Liver (tissue), 8 donors: ENCODE measurements at regions not wholly inside any gene's neighbourhood (a gene's known extent, or its start where the extent isn't known, plus 50 kb on each side); places are given as distances from the start of the nearest gene placed in this dataset.
A peak's percentile ranks its signal among the peaks of the same experiment; 100 is the strongest.

Experiments
- DNase-seq: peaks from one replicate; pipeline ENCODE4 v3.0.0-alpha.2; 2017; ENCODE audit warnings: low spot score
- H3K27ac ChIP-seq, 2 donors: one replicate each; pipeline ENCODE4 v1.7.0; 2013; ENCODE audit warnings: inconsistent platforms in 2 of 2, low read length in 2 of 2, control low read depth in 1 of 2, low read depth in 1 of 2, mild to moderate bottlenecking in 1 of 2
- H3K27me3 ChIP-seq, 4 donors: one replicate each; pipeline versions ENCODE4 v1.6.1 to v1.7.0; 2013; ENCODE audit warnings: low read length in 3 of 4, inconsistent platforms in 1 of 4, mild to moderate bottlenecking in 1 of 4, moderate library complexity in 1 of 4; ENCODE audit not compliant: control insufficient read depth in 4 of 4, insufficient read depth in 4 of 4
- H3K36me3 ChIP-seq, 4 donors: one replicate each; pipeline versions ENCODE4 v1.6.1 to v1.7.0; 2013; ENCODE audit warnings: low read length in 3 of 4, mild to moderate bottlenecking in 3 of 4, low read depth in 1 of 4, moderate library complexity in 1 of 4; ENCODE audit not compliant: control insufficient read depth in 4 of 4, insufficient read depth in 3 of 4
- H3K4me1 ChIP-seq, 4 donors: one replicate each; pipeline versions ENCODE4 v1.6.1 to v1.7.0; 2013; ENCODE audit warnings: low read length in 3 of 4, mild to moderate bottlenecking in 3 of 4, moderate library complexity in 1 of 4; ENCODE audit not compliant: control insufficient read depth in 4 of 4, insufficient read depth in 4 of 4
- H3K4me3 ChIP-seq, 3 donors: one replicate each; pipeline versions ENCODE4 v1.6.1 to v1.7.0; 2013; ENCODE audit warnings: low read length in 3 of 3, control low read depth in 1 of 3, low read depth in 1 of 3, mild to moderate bottlenecking in 1 of 3
- H3K9ac ChIP-seq, 2 donors: one replicate each; pipeline ENCODE4 v1.7.0; 2013; ENCODE audit warnings: low read length in 2 of 2, mild to moderate bottlenecking in 2 of 2, moderate library complexity in 2 of 2, control low read depth in 1 of 2, low read depth in 1 of 2
- H3K9me3 ChIP-seq, 4 donors: one replicate each; pipeline versions ENCODE4 v1.6.1 to v1.7.0; 2013; ENCODE audit warnings: low read length in 3 of 4; ENCODE audit not compliant: control insufficient read depth in 4 of 4
- CTCF ChIP-seq: fragments of 150-350 bp; IDR thresholded peaks from 2 replicates; pipeline ENCODE4 v1.5.1; 2017; ENCODE audit warnings: improper control_type of control experiment, low read depth, low read length; ENCODE audit not compliant: missing input control
- EGR1 ChIP-seq, 2 donors: IDR thresholded peaks; 2 replicates each; pipeline ENCODE4 v1.6.1; 2016 to 2018; ENCODE audit warnings: antibody characterized with exemption in 2 of 2, low read depth in 2 of 2
- FOXA1 ChIP-seq: IDR thresholded peaks from 2 replicates; pipeline ENCODE4 v1.6.1; 2016; ENCODE audit warnings: antibody characterized with exemption
- HNF4A ChIP-seq, 2 donors: conservative IDR thresholded peaks; 2 replicates each; pipeline ENCODE4 v1.6.1; 2016; ENCODE audit warnings: antibody characterized with exemption in 2 of 2, mild to moderate bottlenecking in 2 of 2
- JUND ChIP-seq, 2 donors: IDR thresholded peaks; 2 replicates each; pipeline ENCODE4 v1.6.1; 2016; ENCODE audit warnings: antibody characterized with exemption in 2 of 2
- MAX ChIP-seq: IDR thresholded peaks from 2 replicates; pipeline ENCODE4 v1.6.1; 2016; ENCODE audit warnings: antibody characterized with exemption
- RAD21 ChIP-seq, 2 donors: IDR thresholded peaks; 2 replicates each; pipeline ENCODE4 v1.6.1; 2016; ENCODE audit warnings: antibody characterized with exemption in 2 of 2, mild to moderate bottlenecking in 2 of 2
- RXRA ChIP-seq, 2 donors: IDR thresholded peaks; 2 replicates each; pipeline ENCODE4 v1.6.1; 2017 to 2018; ENCODE audit warnings: antibody characterized with exemption in 2 of 2, mild to moderate bottlenecking in 1 of 2
- SP1 ChIP-seq: IDR thresholded peaks from 2 replicates; pipeline ENCODE4 v1.6.1; 2018; ENCODE audit warnings: antibody characterized with exemption, mild to moderate bottlenecking
- YY1 ChIP-seq: IDR thresholded peaks from 2 replicates; pipeline ENCODE4 v1.6.1; 2016; ENCODE audit warnings: antibody characterized with exemption, mild to moderate bottlenecking
- ZBTB33 ChIP-seq: IDR thresholded peaks from 2 replicates; pipeline ENCODE4 v1.6.1; 2016; ENCODE audit warnings: antibody characterized with exemption
- WGBS: extraction: QIAGEN DNeasy Blood & Tissue Kit; methylation state at CpG from one replicate; pipeline ENCODE4 v1.1.7; 2013; 5-methylcytosine and 5-hydroxymethylcytosine counted together
- donor health status: healthy.
- donor health status: healthy.
- donor health status: healthy.
- donor health status: healthy.
- donor health status: healthy.

GRCh38 chr22:49532869-49533802, 294.5 kb downstream of the BRD1 start:
- no peak overlapping the region for H3K9ac ChIP-seq

GRCh38 chr22:49531368-49531791, 296.3 kb downstream of the BRD1 start:
- Histone ChIP-seq H3K27me3 (no peaks in the 10 kb centered on the region), H3K27ac (no peak overlapping the region), H3K36me3 (no peaks in the 10 kb centered on the region), H3K9me3 (peaks cover 0 to 3% (median 0%) of the 10 kb centered on the region in 4 donors), H3K4me1 (no peaks in the 10 kb centered on the region), H3K9ac (no peak overlapping the region), H3K4me3 (no peak overlapping the region)
- TF ChIP-seq JUND (IDR thresholded peaks at IDR 0.05) (no peak), RXRA (IDR thresholded peaks at IDR 0.05) (no peak), MAX (no peak), CTCF (no peak)
- 79% methylated on average over 11 of the region's 11 CpGs for WGBS
- no peak for DNase-seq

More at GRCh38 chr22:49532869-49533802, 294.5 kb downstream of the BRD1 start:
- no peaks in the 10 kb centered on the region for H3K36me3 ChIP-seq
- no peaks in the 10 kb centered on the region for H3K4me1 ChIP-seq
- DNase-seq: peak; percentile 50
- no peak for TF ChIP-seq MAX
- peak in 1 of 2 donors; percentile 24 for TF ChIP-seq HNF4A (conservative IDR thresholded peaks at IDR 0.05)
- TF ChIP-seq SP1: no peak
- no peak for TF ChIP-seq JUND (IDR thresholded peaks at IDR 0.05)
- no peak for TF ChIP-seq YY1
- no peak for TF ChIP-seq FOXA1
- TF ChIP-seq ZBTB33: no peak
- no peak for TF ChIP-seq EGR1 (IDR thresholded peaks at IDR 0.05; ENCODE audit: low read depth in 2 of 2)
- no peak for TF ChIP-seq RAD21 (IDR thresholded peaks at IDR 0.05)
- WGBS: 60% methylated on average over 22 of the region's 22 CpGs
- H3K27me3 ChIP-seq: no peaks in the 10 kb centered on the region
- H3K27ac ChIP-seq: no peak overlapping the region
- H3K4me3 ChIP-seq: no peak overlapping the region
- H3K9me3 ChIP-seq: no peaks in the 10 kb centered on the region
